NCI-H1048 (cell line): ENCODE measurements at regions not wholly inside any gene's neighbourhood (a gene's known extent, or its start where the extent isn't known, plus 50 kb on each side); places are given as distances from the start of the nearest gene placed in this dataset.

ENCODE experiments used
- DNase-seq: peaks from one replicate; lab custom pipeline; 2025; lab: John Stamatoyannopoulos, UW

- DNase-seq = no peak
These were observed 454.0 kb upstream of the SORCS1 start for GRCh38 chr10:107618504-107618994.

- no peak for DNase-seq
These were observed 452.2 kb upstream of the SORCS1 start for GRCh38 chr10:107616463-107617410.

- DNase-seq = no peak
These were observed 451.5 kb upstream of the SORCS1 start for GRCh38 chr10:107616031-107616430.

- no peak for DNase-seq
These were observed 450.6 kb upstream of the SORCS1 start for GRCh38 chr10:107614939-107615685.

GRCh38 chr10:107611115-107611514 lies 446.6 kb upstream of the SORCS1 start:
- no peak for DNase-seq

GRCh38 chr10:107589081-107589480 lies 424.6 kb upstream of the SORCS1 start:
- DNase-seq = no peak

- no peak for DNase-seq
These were observed 421.1 kb upstream of the SORCS1 start for GRCh38 chr10:107585630-107586029.

- no peak for DNase-seq
These were observed 419.5 kb upstream of the SORCS1 start for GRCh38 chr10:107583974-107584373.

GRCh38 chr10:107579970-107580369 lies 415.5 kb upstream of the SORCS1 start:
- DNase-seq = no peak

- no peak for DNase-seq
These were observed 412.7 kb upstream of the SORCS1 start for GRCh38 chr10:107577221-107577620.

GRCh38 chr10:107576746-107577145 lies 412.2 kb upstream of the SORCS1 start:
- no peak for DNase-seq

- no peak for DNase-seq
These were observed 400.5 kb upstream of the SORCS1 start for GRCh38 chr10:107565014-107565413.

GRCh38 chr10:107561136-107561650 lies 396.7 kb upstream of the SORCS1 start:
- DNase-seq = no peak

- DNase-seq = no peak
These were observed 393.4 kb upstream of the SORCS1 start for GRCh38 chr10:107557916-107558315.

GRCh38 chr10:107554333-107554732 lies 389.8 kb upstream of the SORCS1 start:
- DNase-seq = no peak

- DNase-seq = no peak
These were observed 389.0 kb upstream of the SORCS1 start for GRCh38 chr10:107553470-107553869.

GRCh38 chr10:107552963-107553362 lies 388.5 kb upstream of the SORCS1 start:
- no peak for DNase-seq

- DNase-seq = no peak
These were observed 383.8 kb upstream of the SORCS1 start for GRCh38 chr10:107548301-107548700.

GRCh38 chr10:107546986-107547385 lies 382.5 kb upstream of the SORCS1 start:
- DNase-seq = no peak

- DNase-seq = no peak
These were observed 381.8 kb upstream of the SORCS1 start for GRCh38 chr10:107546284-107546683.

GRCh38 chr10:107545717-107546116 lies 381.2 kb upstream of the SORCS1 start:
- no peak for DNase-seq

GRCh38 chr10:107544706-107545520 lies 380.4 kb upstream of the SORCS1 start:
- no peak for DNase-seq
